ENCODE measurements at regions not wholly inside any gene's neighbourhood (a gene's known extent, or its start where the extent isn't known, plus 50 kb on each side); places are given as distances from the start of the nearest gene placed in this dataset.
"Not testable (repeated sequence)": the region's sequence is repeated elsewhere in the genome, so short reads cannot be mapped to it uniquely, and the experiment has no call there.

DNA sequence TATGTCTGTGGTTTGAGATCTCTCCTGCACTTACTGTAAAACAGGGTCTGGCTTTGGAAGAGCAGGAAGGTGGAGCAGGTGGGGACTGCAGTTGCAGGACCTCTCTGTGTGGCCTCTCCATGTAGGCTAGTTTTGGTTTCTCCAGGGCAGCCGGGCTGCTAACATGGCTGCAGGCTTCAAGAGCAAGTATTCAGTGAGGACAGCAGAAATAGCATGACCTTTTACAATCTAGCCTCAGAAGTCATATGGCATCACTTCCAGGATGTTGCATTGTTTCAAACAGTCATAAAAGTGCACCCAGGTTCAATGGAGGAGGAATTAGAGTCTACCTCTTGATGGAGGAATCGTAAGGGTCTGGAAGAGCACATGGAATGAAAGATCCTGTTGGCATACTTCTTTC, 728.7 kb downstream of the NTRK3 start:
- no peak for DNase-seq

DNA sequence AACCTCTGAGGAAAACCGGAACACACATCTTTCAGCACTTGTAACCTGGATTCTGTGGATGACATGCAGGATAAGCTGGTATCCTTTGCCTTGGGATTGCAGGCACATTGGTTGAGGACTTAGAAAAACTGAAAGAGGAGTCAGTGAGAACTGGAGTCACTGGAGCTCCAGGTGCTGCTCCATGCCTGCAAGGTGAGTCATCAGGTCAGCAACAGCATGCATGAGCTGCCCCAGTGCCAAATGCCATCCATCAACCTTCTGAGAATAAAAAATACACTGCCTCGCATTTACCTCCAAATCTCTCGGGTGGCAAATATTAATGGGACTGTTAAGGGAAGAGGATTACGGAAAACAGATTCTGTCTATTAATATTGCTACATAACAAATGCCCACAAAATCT, 729.1 kb downstream of the NTRK3 start:
- DNase-seq, result no peak

DNA sequence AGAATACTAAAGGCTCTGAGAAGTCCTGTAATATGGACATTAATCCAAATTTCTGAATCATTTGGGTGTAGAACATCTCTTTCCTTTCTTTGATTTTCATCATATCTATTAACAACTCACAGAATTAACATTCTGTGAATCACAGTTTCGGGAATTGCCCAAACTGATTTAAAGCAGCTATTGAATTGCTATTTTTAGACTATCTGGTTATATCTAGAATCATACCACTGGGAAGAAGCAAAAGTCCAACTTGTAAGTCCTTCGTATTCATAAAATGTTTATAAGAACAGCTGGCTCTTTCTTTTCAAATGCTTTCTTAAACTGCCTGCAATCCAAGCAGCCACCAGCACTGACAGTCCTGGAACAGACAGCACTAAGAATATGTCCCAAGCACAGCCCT, 733.0 kb downstream of the NTRK3 start:
- no peak for DNase-seq

DNA sequence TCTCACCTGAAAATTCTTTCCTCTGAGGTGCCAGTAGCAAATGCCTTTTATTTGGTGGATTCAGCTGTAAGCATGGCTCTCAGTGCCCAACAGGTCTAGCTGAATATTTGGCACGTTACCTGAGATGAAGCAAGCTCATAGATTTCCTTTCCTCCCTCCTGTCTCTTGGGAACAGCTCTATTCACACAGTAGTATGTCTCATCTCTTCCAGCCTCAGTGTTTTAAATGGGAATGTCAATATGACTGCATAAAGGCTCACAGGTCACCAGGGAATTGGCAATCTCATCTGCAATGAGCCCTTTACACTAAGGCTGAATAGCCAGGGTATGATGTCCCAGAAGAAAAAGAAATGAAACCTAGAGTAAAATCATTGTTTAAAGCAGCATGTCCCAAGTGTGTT, 733.5 kb downstream of the NTRK3 start:
- DNase-seq, result no peak

DNA sequence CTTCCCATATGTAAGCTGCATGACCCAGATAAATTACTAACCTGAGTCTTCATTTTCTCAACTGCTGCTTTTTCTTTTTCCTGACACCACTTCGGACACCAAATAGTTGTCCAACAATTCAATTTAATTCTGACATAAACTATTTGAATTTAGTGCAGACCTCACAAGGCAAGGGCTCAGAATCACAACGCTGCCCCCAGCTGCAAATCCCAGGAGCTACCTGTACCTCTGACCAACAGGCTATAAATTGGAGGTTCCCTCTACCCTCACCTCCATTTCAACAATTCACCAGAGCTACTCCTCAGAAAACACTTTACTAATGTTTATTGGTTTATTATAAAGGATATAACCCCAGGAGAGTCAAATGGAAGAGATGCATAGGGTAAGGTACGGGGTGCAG, 737.6 kb downstream of the NTRK3 start:
- DNase-seq, result no peak

DNA sequence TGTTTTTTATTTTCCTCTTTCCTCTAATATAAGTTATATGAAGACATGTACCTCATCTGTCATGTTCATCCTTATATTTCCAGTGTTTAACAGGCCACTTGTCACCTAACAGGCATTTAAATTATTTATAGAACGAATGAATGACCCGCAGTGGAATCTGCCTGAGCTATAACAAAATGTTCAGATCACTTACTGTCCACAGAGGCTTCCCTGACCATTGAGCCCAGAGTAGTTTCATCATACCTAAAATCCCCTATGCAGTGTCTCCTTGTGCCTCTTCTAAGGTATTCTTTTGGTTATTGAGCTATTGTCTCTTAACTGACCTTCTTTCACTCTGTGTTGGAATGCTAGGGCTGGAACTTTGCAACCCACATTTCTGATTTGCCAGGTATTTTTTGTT, 748.5 kb downstream of the NTRK3 start:
- DNase-seq, result no peak

DNA sequence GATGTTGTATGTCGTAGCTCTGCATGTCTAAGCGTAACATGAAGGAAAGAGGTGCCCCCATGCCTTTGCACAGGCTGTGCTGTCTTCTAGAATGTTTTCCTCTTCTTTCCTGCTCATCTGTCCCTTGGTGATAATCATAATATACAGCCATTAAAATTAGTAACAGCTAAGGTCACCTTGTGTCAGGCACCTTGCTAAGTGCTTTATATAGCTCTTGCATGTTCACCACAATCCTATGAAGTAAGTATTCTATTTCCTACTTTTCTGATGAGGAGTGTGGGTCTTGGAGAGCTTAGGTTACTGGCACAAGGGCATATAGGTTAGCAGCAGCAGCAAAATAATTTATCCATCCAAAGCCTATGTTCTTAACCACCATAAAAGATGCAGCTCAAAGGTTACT, 754.4 kb downstream of the NTRK3 start:
- DNase-seq, result no peak

DNA sequence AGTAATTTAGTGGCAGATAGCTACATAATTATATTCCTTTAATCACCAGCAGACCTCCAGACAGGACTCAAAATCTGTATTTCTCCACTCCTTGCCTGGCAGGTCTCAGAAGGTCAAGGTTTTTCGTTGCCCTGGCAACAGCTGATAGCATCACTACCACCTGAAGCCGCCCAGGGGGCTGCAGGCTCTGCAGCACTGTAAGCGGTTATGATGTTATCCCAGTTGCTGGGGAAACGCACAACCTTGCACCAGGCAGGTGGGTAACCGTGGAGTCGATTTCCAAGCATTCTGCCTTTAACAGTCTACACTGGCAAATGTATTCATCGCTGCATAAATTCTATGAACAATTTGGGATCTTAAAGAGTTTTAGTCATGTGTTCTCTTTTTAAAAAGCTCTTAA, 756.3 kb downstream of the NTRK3 start:
- no peak for DNase-seq

DNA sequence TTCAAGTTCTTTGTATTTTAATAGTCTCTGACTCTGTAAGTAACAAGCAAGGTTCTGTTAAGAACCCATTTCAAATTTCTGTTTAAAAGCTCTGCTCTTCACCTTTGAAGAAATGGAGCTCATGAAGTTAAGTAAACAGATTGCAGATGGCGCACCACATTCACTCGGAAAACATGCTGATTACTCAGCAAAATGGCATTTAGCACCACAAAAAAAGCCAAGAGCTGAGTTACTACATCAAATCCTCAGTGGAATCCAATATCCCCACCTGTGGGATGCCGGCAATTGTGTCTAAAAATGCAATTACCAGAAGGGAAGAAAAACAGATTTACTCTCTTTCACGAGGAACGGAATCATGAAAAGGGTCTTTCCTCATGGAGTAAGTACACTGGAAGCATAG, 758.0 kb downstream of the NTRK3 start:
- DNase-seq, result no peak

DNA sequence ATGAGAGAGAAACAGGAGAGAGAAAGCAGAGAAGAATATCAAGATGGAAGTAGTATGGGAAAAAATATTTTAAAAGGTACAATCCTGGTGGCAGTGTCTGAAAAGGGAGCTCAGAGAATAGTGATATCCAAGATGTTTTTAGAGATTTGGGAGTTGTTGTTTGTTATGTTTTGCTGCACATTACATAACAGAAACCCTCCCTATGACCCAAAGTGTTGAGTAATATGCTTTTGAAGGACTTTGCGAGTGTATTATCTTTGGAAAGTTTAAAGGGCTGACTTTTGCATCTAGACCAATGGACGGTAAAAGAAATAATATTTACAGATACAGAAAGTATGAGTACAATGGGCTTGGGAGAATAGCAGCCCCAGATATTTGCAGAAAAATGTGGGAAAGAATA, 759.7 kb downstream of the NTRK3 start:
- DNase-seq, result no peak

DNA sequence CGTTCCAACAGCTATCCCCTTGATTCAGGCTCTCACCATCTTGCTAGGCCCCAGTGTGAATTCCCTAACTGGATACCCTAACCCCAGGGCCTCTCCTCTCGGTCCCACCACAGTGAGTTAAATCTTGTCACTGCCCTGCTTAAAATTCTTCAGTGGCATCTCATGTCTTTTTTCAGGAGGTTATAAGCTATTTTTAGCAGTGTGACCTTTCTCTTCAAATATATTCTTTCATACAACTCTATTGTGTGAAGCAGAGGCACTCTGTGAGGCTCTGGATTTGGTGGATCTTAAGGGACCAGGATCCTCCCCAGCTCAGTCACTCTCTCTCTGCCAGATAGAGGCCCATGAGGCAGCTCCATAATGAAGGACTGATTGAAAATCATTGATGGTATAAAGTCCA, 760.4 kb downstream of the NTRK3 start:
- DNase-seq, result no peak

DNA sequence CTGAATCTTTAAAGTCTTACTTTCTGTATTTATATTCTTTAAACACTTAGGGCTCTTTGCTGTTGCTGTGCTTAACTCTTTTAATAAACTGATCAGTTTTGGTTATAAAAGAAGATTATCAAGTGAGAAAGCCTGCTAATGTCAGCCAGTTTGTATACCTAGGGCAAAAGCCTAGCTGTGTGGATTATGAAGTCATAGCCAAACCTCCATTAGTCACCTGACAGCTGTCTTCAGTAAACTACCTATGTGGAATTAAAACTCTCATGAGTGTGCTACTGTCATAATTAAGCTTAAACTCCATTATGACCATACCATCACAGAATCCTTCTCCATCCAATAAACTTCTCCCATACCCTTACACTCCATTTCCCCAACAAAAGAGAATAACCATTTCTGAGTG, 762.7 kb downstream of the NTRK3 start:
- no peak for DNase-seq

DNA sequence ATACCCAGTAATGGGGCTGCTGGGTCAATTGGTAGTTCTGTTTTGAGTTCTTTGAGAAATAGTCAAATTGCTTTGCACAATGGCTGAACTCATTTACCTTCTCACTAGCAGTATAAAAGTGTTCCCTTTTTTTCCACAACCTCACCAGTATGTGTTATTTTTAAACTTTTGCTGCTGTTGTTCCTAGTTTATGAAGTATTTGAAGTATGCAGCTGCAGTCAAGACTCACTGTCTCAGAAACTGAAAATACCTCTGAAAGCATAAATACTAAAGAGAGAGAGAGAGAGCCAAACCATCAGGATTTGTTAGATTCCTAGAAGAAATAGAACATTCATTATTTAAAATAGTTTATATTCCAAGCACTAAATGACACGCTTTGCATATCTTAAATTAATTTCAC, 764.2 kb downstream of the NTRK3 start:
- DNase-seq, result no peak

DNA sequence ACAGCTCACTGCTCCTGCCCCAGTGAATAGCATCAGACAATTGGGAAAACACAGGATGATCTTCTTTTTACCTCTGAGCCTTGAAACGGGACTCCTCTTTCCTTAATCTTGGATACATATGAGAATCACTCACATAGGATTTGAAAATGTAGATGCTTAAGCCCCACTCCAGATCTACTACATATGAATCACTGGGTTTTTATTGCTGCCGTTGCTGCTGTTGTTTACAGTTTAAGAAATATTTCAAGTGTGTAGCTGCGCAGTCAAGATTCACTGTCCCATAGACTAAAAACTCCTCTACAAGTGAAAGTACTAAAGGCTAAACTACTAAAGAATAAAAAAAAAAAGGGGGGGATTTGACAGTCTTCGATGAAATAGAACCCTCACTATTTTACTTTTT, 765.9 kb downstream of the NTRK3 start:
- no peak for DNase-seq

DNA sequence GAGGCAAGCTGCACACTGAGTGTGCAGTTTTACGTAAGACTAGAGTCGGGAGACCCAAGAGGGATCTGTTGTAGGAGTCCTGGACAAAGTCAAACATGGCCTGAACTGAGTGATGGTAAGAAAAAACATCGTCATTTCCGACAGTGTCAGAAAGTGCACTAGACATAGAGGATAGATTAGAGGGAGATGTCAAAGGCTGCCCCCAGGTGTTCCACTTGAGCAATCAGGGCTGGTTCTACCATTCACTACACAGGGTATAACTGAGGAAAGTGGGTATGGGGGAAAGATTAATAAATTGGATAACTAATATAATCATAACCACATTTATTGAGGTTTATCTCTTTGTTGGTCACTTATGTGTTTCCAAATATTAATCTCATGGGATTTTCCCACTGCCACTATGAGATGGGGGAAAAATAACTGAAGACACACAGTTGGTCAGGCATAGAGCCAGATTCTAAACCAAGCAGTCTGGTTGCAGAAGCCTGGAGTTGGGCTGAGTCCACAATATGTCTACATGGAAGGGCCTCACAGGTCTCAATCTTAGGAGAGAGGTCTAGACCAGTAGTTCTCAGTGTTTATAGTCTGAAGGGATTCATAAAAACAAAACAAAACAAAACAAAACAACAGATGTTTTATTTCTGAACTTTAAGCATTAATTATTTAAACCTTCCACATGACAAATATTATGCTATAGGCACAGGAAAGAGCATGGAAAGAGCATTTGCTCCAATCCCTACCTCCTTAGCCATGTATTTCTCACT, 766.5 kb downstream of the NTRK3 start:
- DNase-seq, result no peak

DNA sequence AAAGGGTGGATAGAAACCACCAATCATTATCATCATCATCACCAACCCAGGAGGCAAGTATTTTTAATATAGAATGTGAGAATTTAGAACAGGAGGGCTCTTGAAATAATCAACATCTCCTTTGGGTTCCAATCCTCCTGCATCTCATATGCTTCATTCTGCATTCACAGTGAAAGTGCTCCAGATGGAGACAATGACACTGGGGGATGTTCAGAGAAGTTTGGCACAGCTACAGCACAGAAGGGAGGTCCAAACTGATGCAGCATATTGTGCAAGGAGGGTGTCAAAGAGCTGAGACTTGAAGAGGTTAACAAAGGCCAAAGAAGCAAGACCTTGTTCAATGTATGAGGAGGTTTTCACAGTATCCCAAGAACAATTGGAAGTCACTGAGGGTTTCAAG, 767.1 kb downstream of the NTRK3 start:
- DNase-seq, result no peak

DNA sequence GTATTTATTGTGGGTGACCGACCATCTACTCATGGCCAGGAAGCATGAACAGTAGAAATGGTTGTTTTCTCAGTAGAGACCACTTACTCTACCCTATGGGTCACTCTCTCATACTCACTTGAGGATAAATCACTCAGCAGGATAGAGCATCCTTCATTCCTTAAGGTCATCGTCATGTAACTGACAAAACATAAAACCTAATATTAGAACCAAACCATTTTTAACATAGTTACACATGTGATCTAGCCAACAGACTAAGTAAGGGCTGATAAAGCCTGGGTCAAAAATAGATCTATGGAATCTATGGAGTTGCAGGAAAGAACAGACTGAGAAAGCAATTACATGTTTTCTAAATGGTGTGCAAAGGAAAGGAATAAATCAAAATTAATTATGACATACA, 769.1 kb downstream of the NTRK3 start:
- no peak for DNase-seq

DNA sequence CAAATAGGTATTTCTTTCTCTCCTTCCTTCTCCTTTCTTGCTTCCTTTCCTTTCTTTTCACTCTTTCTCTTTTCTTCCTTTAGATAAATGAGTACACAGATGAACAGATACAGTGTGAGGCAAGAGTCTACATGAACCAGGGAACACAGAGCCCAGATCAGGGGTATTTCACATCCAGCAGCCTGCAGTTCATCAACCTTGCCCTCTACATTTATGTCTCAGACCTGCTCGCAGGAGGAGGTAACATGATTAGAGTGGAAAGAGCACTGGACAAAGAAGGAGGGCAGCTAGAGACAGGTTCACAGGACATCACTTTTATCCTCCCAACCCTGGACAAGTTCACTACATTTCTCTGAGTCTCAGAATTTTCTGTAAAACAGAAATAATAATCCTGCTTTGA, 773.1 kb downstream of the NTRK3 start:
- DNase-seq, result no peak

DNA sequence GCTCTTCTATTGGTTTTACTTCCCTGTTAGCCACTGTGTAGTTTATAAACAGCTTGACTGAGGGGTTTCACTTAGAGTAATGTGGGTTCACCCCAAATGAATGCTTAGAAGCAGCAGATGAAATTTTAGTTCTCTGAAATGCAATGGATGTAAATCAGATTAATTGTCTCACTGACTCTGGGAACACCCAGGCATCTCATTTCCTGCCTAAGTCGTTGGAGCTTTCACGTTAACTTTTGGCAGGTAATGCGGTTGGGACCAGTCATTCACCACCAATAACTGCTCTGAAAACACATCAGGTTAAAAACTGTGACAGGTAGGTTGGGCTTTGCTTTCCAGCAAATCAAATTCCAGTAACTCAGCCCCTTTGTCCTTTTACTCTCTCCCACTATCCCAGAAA, 775.4 kb downstream of the NTRK3 start:
- DNase-seq, result no peak

DNA sequence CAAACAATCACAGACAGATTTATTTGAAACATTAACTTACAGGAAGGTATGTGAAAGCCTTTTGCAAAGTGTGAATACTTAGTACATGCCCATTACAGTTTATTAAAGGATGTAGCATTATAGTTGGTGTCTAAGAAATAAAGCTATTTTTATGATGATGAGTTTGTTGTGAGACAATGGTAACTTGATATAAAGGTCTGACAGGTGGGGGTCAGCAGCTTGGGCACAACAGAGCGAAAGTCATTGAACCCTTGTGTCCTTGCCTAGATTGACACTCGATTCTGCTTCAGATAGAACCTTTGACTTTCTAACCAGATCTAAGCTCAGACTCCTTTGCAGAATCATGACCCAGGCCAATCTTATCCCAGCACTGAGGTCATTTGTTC, 777.9 kb downstream of the NTRK3 start:
- DNase-seq, result no peak

DNA sequence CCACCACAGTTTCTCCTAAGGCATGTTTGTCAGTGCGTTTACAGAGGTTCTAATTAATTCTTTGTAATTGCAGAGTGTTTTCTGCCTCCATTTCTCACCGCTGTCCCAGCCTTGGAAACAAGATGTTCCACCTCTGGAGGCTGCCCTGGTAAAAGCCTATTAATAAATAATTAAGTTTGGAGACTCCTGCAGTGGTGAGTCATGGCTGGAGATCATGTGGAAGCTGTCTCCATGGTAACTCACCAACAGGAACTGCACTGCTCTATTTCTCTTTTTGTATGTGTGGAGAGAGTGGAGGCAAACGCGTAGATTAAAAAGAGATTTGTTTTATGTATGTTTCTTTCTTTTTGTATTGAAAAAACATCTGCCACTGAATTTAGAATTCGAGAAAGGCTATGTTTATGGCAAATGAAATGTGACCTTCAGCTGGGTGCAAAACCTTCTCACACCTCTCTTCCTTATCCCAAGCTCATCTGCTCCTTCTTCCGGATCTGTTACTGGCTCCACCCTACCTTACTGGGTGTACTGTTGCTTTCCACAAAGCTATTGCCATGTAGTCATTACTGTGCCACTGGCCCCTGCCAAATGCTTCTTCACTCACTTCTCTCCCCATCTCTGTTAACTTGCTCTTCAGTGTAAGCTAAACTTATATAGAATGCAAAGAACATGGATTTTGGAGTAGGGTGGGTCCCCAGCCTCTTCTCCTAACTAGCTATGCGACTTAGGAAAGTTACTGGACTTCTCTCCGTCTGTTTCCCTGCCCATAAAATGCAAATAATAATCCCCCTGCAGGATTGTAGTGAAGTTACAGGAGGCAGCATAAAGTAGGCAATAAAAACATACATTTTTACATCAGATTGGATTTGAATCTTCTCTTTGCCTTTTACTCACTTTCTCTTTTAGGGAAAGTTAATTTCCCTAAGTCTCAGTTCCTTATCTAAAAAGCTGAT, 778.5 kb downstream of the NTRK3 start:
- peak in 1 of 5 experiments; percentile 2 for DNase-seq

DNA sequence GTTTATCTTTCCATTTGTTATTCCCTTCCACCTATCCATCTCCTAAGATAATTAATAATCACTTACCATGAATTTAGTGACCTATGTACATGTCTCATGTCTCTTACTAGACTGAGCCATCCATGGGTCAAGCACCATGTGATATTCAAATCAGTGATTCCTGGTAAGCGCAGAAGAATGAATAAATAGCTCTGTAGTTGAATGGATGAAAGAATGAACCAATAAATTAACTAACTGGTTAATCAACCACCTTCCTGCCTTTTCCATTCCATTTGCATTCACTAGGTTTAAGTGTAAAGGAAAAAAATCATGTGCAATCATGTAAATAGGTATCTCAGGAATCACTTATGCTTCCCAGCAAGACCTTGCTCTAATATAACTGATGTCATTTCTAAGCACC, 779.5 kb downstream of the NTRK3 start:
- DNase-seq, result no peak

DNA sequence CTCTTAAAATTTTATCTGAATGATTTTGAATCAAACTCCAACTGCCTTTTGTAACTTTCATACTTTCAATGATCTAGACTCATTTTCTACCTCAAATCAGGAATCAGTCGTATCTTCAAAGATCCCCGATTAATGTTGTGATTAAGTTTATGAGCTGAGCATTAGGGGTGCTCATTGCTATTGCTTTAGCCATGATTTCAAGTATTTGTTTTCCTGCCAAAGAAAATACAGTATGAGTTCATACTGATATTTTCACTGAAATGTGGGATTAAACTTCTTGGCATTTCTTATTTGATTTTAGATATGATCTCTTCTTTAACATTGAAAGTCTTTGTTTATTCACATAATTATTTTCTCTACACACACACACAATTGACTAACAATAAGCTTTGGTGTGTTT, 785.6 kb downstream of the NTRK3 start:
- no peak for DNase-seq

DNA sequence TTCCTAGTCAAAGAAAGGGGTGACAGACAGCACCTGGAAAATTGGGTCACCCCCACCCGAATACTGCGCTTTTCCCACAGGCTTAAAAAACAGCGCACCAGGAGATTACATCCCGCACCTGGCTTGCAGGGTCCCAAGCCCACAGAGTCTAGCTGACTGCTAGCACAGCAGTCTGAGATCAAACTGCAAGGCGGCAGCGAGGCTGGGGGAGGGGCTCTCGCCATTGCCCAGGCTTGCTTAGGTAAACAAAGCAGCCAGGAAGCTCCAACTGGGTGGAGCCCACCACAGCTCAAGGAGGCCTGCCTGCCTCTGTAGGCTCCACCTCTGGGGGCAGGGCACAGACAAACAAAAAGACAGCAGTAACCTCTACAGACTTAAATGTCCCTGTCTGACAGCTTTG, 792.6 kb downstream of the NTRK3 start:
- not testable (repeated sequence) for DNase-seq
